ENCODE measurements at regions not wholly inside any gene's neighbourhood (a gene's known extent, or its start where the extent isn't known, plus 50 kb on each side); places are given as distances from the start of the nearest gene placed in this dataset.
"Not testable (repeated sequence)": the region's sequence is repeated elsewhere in the genome, so short reads cannot be mapped to it uniquely, and the experiment has no call there.

GRCh38 chr15:20345401-20345958, 196.1 kb downstream of the GOLGA6L6 start:
- DNase-seq (ENCODE audit: low spot score) = no peak

- DNase-seq (ENCODE audit: low spot score) = no peak
Observed at GRCh38 chr15:20344601-20345400, 196.8 kb downstream of the GOLGA6L6 start.

- not testable (repeated sequence) for DNase-seq (ENCODE audit: low spot score)
Observed at GRCh38 chr15:20343395-20344211, 198.0 kb downstream of the GOLGA6L6 start.

GRCh38 chr15:20342601-20343394, 198.8 kb downstream of the GOLGA6L6 start:
- not testable (repeated sequence) for DNase-seq (ENCODE audit: low spot score)

- no peak for DNase-seq (ENCODE audit: low spot score)
Observed at GRCh38 chr15:20341901-20342600, 199.5 kb downstream of the GOLGA6L6 start.

GRCh38 chr15:20340931-20341661, 200.5 kb downstream of the GOLGA6L6 start:
- no peak for DNase-seq (ENCODE audit: low spot score)

- DNase-seq (ENCODE audit: low spot score) = no peak
Observed at GRCh38 chr15:20340331-20340811, 201.2 kb downstream of the GOLGA6L6 start.

GRCh38 chr15:20339086-20339791, 202.4 kb downstream of the GOLGA6L6 start:
- not testable (repeated sequence) for DNase-seq (ENCODE audit: low spot score)

GRCh38 chr15:20338671-20339070, 202.9 kb downstream of the GOLGA6L6 start:
- DNase-seq (ENCODE audit: low spot score) = not testable (repeated sequence)

- not testable (repeated sequence) for DNase-seq (ENCODE audit: low spot score)
Observed at GRCh38 chr15:20337238-20337637, 204.4 kb downstream of the GOLGA6L6 start.

- not testable (repeated sequence) for DNase-seq (ENCODE audit: low spot score)
Observed at GRCh38 chr15:20334451-20334850, 207.1 kb downstream of the GOLGA6L6 start.

- DNase-seq (ENCODE audit: low spot score) = not testable (repeated sequence)
Observed at GRCh38 chr15:20325751-20326150, 215.8 kb downstream of the GOLGA6L6 start.

- DNase-seq (ENCODE audit: low spot score) = not testable (repeated sequence)
Observed at GRCh38 chr15:20317132-20317531, 224.5 kb downstream of the GOLGA6L6 start.

- not testable (repeated sequence) for DNase-seq (ENCODE audit: low spot score)
Observed at GRCh38 chr15:20311014-20311680, 230.5 kb downstream of the GOLGA6L6 start.

GRCh38 chr15:20310603-20311002, 231.0 kb downstream of the GOLGA6L6 start:
- DNase-seq (ENCODE audit: low spot score) = no peak

- not testable (repeated sequence) for DNase-seq (ENCODE audit: low spot score)
Observed at GRCh38 chr15:20309966-20310365, 231.6 kb downstream of the GOLGA6L6 start.

- DNase-seq (ENCODE audit: low spot score) = not testable (repeated sequence)
Observed at GRCh38 chr15:20309395-20309794, 232.2 kb downstream of the GOLGA6L6 start.

GRCh38 chr15:20308027-20308690, 233.4 kb downstream of the GOLGA6L6 start:
- DNase-seq (ENCODE audit: low spot score) = not testable (repeated sequence)

All from activated CD4-positive, alpha-beta T cell treated with anti-CD3 and anti-CD28 coated beads, Interleukin-2, Interleukin-4, amounts not matched to agents 100 ng/mL and 50 ng/mL, durations not matched to agents 16 hours and 8 hours (primary cell).